GM19455 (cell line): ENCODE measurements at regions not wholly inside any gene's neighbourhood (a gene's known extent, or its start where the extent isn't known, plus 50 kb on each side); places are given as distances from the start of the nearest gene placed in this dataset.
"Not testable (repeated sequence)": the region's sequence is repeated elsewhere in the genome, so short reads cannot be mapped to it uniquely, and the experiment has no call there.

Source experiments
- ATAC-seq: cut with Tn5 transposase; IDR thresholded peaks from one replicate; pipeline ENCODE4 v1.9.1; 2021; ENCODE audit not compliant: unreplicated experiment

- peak; percentile 74 for ATAC-seq
Observed at GRCh38 chr4:123133397-123134050, 211.1 kb upstream of the NUDT6 start.

- ATAC-seq: no peak
Observed at GRCh38 chr4:123144616-123145015, 222.2 kb upstream of the NUDT6 start.

GRCh38 chr4:123158576-123158975 lies 236.2 kb upstream of the NUDT6 start:
- no peak for ATAC-seq

- no peak for ATAC-seq
Observed at GRCh38 chr4:123159479-123159878, 237.1 kb upstream of the NUDT6 start.

- no peak for ATAC-seq
Observed at GRCh38 chr4:123162859-123163258, 233.7 kb upstream of the SPRY1 start.

GRCh38 chr4:123163501-123163900 lies 233.1 kb upstream of the SPRY1 start:
- no peak for ATAC-seq

GRCh38 chr4:123166023-123166422 lies 230.6 kb upstream of the SPRY1 start:
- no peak for ATAC-seq

- ATAC-seq: no peak
Observed at GRCh38 chr4:123167931-123168330, 228.7 kb upstream of the SPRY1 start.

- ATAC-seq: no peak
Observed at GRCh38 chr4:123168812-123169211, 227.8 kb upstream of the SPRY1 start.

GRCh38 chr4:123170843-123171242 lies 225.8 kb upstream of the SPRY1 start:
- no peak for ATAC-seq

GRCh38 chr4:123176605-123177004 lies 220.0 kb upstream of the SPRY1 start:
- ATAC-seq: no peak

- ATAC-seq: no peak
Observed at GRCh38 chr4:123182289-123182688, 214.3 kb upstream of the SPRY1 start.

GRCh38 chr4:123183308-123183707 lies 213.3 kb upstream of the SPRY1 start:
- no peak for ATAC-seq

GRCh38 chr4:123183754-123184153 lies 212.8 kb upstream of the SPRY1 start:
- ATAC-seq: not testable (repeated sequence)

GRCh38 chr4:123186731-123187130 lies 209.9 kb upstream of the SPRY1 start:
- no peak for ATAC-seq

GRCh38 chr4:123190176-123190575 lies 206.4 kb upstream of the SPRY1 start:
- no peak for ATAC-seq

- no peak for ATAC-seq
Observed at GRCh38 chr4:123191728-123192127, 204.9 kb upstream of the SPRY1 start.

- no peak for ATAC-seq
Observed at GRCh38 chr4:123193802-123194367, 202.7 kb upstream of the SPRY1 start.

- ATAC-seq: no peak
Observed at GRCh38 chr4:123198706-123199105, 197.9 kb upstream of the SPRY1 start.

- ATAC-seq: no peak
Observed at GRCh38 chr4:123200051-123200940, 196.3 kb upstream of the SPRY1 start.

GRCh38 chr4:123204737-123205136 lies 191.9 kb upstream of the SPRY1 start:
- no peak for ATAC-seq

- no peak for ATAC-seq
Observed at GRCh38 chr4:123206016-123206415, 190.6 kb upstream of the SPRY1 start.
